ENCODE measurements at regions not wholly inside any gene's neighbourhood (a gene's known extent, or its start where the extent isn't known, plus 50 kb on each side); places are given as distances from the start of the nearest gene placed in this dataset.

- TF ChIP-seq, protein P1, sequence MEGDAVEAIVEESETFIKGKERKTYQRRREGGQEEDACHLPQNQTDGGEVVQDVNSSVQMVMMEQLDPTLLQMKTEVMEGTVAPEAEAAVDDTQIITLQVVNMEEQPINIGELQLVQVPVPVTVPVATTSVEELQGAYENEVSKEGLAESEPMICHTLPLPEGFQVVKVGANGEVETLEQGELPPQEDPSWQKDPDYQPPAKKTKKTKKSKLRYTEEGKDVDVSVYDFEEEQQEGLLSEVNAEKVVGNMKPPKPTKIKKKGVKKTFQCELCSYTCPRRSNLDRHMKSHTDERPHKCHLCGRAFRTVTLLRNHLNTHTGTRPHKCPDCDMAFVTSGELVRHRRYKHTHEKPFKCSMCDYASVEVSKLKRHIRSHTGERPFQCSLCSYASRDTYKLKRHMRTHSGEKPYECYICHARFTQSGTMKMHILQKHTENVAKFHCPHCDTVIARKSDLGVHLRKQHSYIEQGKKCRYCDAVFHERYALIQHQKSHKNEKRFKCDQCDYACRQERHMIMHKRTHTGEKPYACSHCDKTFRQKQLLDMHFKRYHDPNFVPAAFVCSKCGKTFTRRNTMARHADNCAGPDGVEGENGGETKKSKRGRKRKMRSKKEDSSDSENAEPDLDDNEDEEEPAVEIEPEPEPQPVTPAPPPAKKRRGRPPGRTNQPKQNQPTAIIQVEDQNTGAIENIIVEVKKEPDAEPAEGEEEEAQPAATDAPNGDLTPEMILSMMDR (conservative IDR thresholded peaks at IDR 0.05): no peak
- TF ChIP-seq EZH2 (IDR thresholded peaks at IDR 0.05; ENCODE audit: low read depth): no peak
Observed at GRCh38 chr13:47119575-47120235, 222.9 kb upstream of the HTR2A start.

Data from PC-9 (cell line).